Right ventricle myocardium superior (tissue), 1 donor: ENCODE measurements at regions not wholly inside any gene's neighbourhood (a gene's known extent, or its start where the extent isn't known, plus 50 kb on each side); places are given as distances from the start of the nearest gene placed in this dataset.
"Not testable (repeated sequence)": the region's sequence is repeated elsewhere in the genome, so short reads cannot be mapped to it uniquely, and the experiment has no call there.

Source experiments
- ATAC-seq: fragments of 200-7000 bp; cut with Tn5 transposase; one replicate; pipeline ENCODE4 v1.9.1; 2020; ENCODE audit warnings: mild to moderate bottlenecking; ENCODE audit not compliant: poor library complexity
- DNase-seq: peaks from one replicate; pipeline ENCODE4 v3.0.0-alpha.2; 2020
- intact Hi-C: fragments of 100-400 bp; cut with DNase I; formaldehyde crosslinking; loops from one replicate; pipeline ENCODE4 v1.11.2; 2022
- donor health status: DM: no; HTN: yes; CAD: no; lungs with severe emphysema.

- ATAC-seq, intact Hi-C loops: not testable (repeated sequence)
Observed at GRCh38 chr1:120941066-120941465, 51.5 kb downstream of the PPIAL4A start.

GRCh38 chr1:120941836-120942217, 52.3 kb downstream of the PPIAL4A start:
- DNase-seq, ATAC-seq, intact Hi-C loops: not testable (repeated sequence)

More at GRCh38 chr1:120941066-120941465, 51.5 kb downstream of the PPIAL4A start:
- not testable (repeated sequence) for DNase-seq

- ATAC-seq, result peak; percentile 92
- intact Hi-C loops, result not testable (repeated sequence)
Observed at GRCh38 chr1:120942218-120942944, 52.8 kb downstream of the PPIAL4A start.

GRCh38 chr1:120942945-120943319, 53.4 kb downstream of the PPIAL4A start:
- ATAC-seq, DNase-seq: not testable (repeated sequence)

More at GRCh38 chr1:120942218-120942944, 52.8 kb downstream of the PPIAL4A start:
- peak; percentile 69 for DNase-seq

GRCh38 chr1:120944691-120945090, 55.1 kb downstream of the PPIAL4A start:
- not testable (repeated sequence) for ATAC-seq

More at GRCh38 chr1:120942945-120943319, 53.4 kb downstream of the PPIAL4A start:
- intact Hi-C loops, result not testable (repeated sequence)

GRCh38 chr1:120945122-120945521, 55.6 kb downstream of the PPIAL4A start:
- DNase-seq, intact Hi-C loops, ATAC-seq: not testable (repeated sequence)

More at GRCh38 chr1:120944691-120945090, 55.1 kb downstream of the PPIAL4A start:
- DNase-seq, intact Hi-C loops: not testable (repeated sequence)

GRCh38 chr1:120947114-120947513, 57.5 kb downstream of the PPIAL4A start:
- intact Hi-C loops, ATAC-seq, DNase-seq: not testable (repeated sequence)

- DNase-seq, intact Hi-C loops, ATAC-seq: not testable (repeated sequence)
Observed at GRCh38 chr1:120949724-120950123, 60.2 kb downstream of the PPIAL4A start.

GRCh38 chr1:120950633-120951032, 61.1 kb downstream of the PPIAL4A start:
- DNase-seq, intact Hi-C loops, ATAC-seq: not testable (repeated sequence)

GRCh38 chr1:120951100-120951499, 61.5 kb downstream of the PPIAL4A start:
- intact Hi-C loops, DNase-seq, ATAC-seq: not testable (repeated sequence)

- intact Hi-C loops, DNase-seq, ATAC-seq: not testable (repeated sequence)
Observed at GRCh38 chr1:120952207-120952870, 62.8 kb downstream of the PPIAL4A start.

- ATAC-seq, intact Hi-C loops, DNase-seq: not testable (repeated sequence)
Observed at GRCh38 chr1:120952871-120953265, 63.3 kb downstream of the PPIAL4A start.

GRCh38 chr1:120954736-120955135, 65.2 kb downstream of the PPIAL4A start:
- intact Hi-C loops, result no loop called here
- ATAC-seq (no peak), DNase-seq (no peak)

- intact Hi-C loops, ATAC-seq, DNase-seq: not testable (repeated sequence)
Observed at GRCh38 chr1:120955961-120956360, 66.4 kb downstream of the PPIAL4A start.

GRCh38 chr1:120966018-120966417, 76.4 kb downstream of the PPIAL4A start:
- intact Hi-C loops, ATAC-seq, DNase-seq: not testable (repeated sequence)

GRCh38 chr1:120972863-120973262, 83.3 kb downstream of the PPIAL4A start:
- intact Hi-C loops, result not testable (repeated sequence)
- peak; percentile 58 for ATAC-seq
- peak; percentile 42 for DNase-seq

- DNase-seq, intact Hi-C loops, ATAC-seq: not testable (repeated sequence)
Observed at GRCh38 chr1:120973836-120974235, 84.3 kb downstream of the PPIAL4A start.

- intact Hi-C loops, DNase-seq, ATAC-seq: not testable (repeated sequence)
Observed at GRCh38 chr1:120977279-120977678, 87.7 kb downstream of the PPIAL4A start.

GRCh38 chr1:120981489-120982094, 92.0 kb downstream of the PPIAL4A start:
- intact Hi-C loops, ATAC-seq, DNase-seq: not testable (repeated sequence)
